ENCODE measurements at regions not wholly inside any gene's neighbourhood (a gene's known extent, or its start where the extent isn't known, plus 50 kb on each side); places are given as distances from the start of the nearest gene placed in this dataset.

GRCh38 chr2:239690651-239691631 lies 290.1 kb upstream of the HDAC4 start:
- TF ChIP-seq EGR1 (conservative IDR thresholded peaks at IDR 0.05) = no peak
- TF ChIP-seq CTCF (IDR thresholded peaks at IDR 0.05 in 2 of 3, conservative IDR thresholded peaks at IDR 0.05 in 1 of 3; ENCODE audit: insufficient read depth in 2 of 3, low read depth in 1 of 3, low read length in 3 of 3) = no peak
- TF ChIP-seq ZBTB26 (CRISPR knock-in tag; IDR thresholded peaks at IDR 0.05) = no peak
- no peak for TF ChIP-seq CC2D1A (IDR thresholded peaks at IDR 0.05)
- no peak for TF ChIP-seq RB1 (IDR thresholded peaks at IDR 0.05; ENCODE audit: low read depth)
- no peak for TF ChIP-seq ELK1 (CRISPR knock-in tag; IDR thresholded peaks at IDR 0.05)
- TF ChIP-seq NR2C1 (IDR thresholded peaks at IDR 0.05) = no peak
- TF ChIP-seq NR2C1 (tag; IDR thresholded peaks at IDR 0.05) = no peak
- TF ChIP-seq MCM7 (IDR thresholded peaks at IDR 0.05) = no peak
- no peak for TF ChIP-seq SIN3B (IDR thresholded peaks at IDR 0.05; ENCODE audit: low read depth)
- TF ChIP-seq RNF219 (CRISPR knock-in tag; IDR thresholded peaks at IDR 0.05) = no peak
- no peak for TF ChIP-seq CBX5 (IDR thresholded peaks at IDR 0.05; ENCODE audit: borderline replicate concordance, low read depth)
- TF ChIP-seq EZH2 (IDR thresholded peaks at IDR 0.05; ENCODE audit: borderline replicate concordance, low read depth, low read length) = no peak
